GM19397 (cell line): ENCODE measurements at regions not wholly inside any gene's neighbourhood (a gene's known extent, or its start where the extent isn't known, plus 50 kb on each side); places are given as distances from the start of the nearest gene placed in this dataset.
"Not testable (repeated sequence)": the region's sequence is repeated elsewhere in the genome, so short reads cannot be mapped to it uniquely, and the experiment has no call there.

Experiments used
- ATAC-seq: cut with Tn5 transposase; IDR thresholded peaks from one replicate; pipeline ENCODE4 v1.9.1; 2021; ENCODE audit warnings: mild to moderate bottlenecking, moderate library complexity; ENCODE audit not compliant: unreplicated experiment

- no peak for ATAC-seq
Measured at GRCh38 chr18:78873926-78874500, 105.6 kb upstream of the SALL3 start.

GRCh38 chr18:78875016-78875777, 104.4 kb upstream of the SALL3 start:
- ATAC-seq, result no peak

- ATAC-seq, result no peak
Measured at GRCh38 chr18:78875778-78876650, 103.6 kb upstream of the SALL3 start.

DNA sequence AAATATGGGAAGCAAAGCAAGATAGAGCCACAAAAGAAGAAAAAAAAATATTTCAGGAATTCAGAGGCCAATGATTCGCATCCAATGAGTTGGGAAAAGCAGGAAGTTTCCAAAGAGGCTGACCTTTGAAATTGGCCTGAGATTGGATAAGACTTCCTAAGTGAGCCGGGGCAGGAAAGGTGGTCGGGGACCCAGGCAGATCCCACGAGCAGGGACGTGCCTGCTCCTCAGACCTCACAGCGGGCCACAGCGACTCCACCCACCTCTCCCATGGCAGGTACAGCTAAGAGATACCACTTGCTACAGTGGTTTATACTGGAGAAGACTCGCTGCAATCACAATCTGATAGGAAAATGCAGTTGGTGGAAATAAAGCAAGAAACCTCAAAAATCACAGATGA, 102.8 kb upstream of the SALL3 start:
- no peak for ATAC-seq

- ATAC-seq, result no peak
Measured at GRCh38 chr18:78878335-78878734, 101.3 kb upstream of the SALL3 start.

- not testable (repeated sequence) for ATAC-seq
Measured at GRCh38 chr18:78879072-78879883, 100.3 kb upstream of the SALL3 start.

DNA sequence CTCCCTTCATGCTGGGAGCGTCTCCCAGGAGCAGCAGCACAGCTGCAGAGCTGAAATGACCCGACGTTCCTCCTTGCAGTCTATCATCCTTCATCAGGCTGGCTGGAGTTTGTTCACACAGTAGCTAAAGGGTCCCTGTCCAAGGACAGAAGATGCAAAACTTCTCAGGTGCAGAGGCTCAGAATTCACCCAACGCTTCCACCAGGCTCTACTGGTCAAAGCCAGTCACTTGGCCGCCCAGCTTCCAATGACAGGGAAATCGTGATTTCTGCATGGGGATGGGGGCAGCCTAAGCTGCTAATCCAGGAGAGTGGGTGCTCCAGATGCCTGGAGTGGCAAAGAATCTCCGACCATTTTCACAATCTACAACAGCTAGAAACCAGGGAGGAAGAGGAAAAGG, 97.0 kb upstream of the SALL3 start:
- no peak for ATAC-seq

- ATAC-seq, result no peak
Measured at GRCh38 chr18:78883501-78883900, 96.1 kb upstream of the SALL3 start.

- no peak for ATAC-seq
Measured at GRCh38 chr18:78884502-78884901, 95.1 kb upstream of the SALL3 start.

GRCh38 chr18:78889250-78889649, 90.4 kb upstream of the SALL3 start:
- ATAC-seq, result no peak

DNA sequence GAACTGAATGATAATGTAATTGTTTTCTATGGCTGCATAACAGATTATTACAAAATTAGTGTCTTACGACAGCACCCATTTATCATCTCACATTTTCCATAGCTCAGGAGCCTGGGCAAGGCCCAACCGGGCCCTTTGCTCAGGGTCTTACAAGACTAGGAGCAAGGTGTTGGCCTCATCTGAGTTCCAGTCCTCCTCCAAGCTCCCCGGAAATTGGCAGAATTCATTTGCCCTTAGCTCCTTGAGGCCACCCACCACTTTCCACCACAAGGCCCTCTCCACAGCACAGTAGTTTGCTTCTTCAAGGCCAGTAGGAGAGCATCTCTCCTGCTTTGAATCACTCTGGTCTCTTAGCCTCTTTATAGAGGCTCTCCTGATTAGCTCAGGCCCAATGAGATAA, 89.2 kb upstream of the SALL3 start:
- ATAC-seq, result no peak

- ATAC-seq, result no peak
Measured at GRCh38 chr18:78891185-78891762, 88.3 kb upstream of the SALL3 start.

DNA sequence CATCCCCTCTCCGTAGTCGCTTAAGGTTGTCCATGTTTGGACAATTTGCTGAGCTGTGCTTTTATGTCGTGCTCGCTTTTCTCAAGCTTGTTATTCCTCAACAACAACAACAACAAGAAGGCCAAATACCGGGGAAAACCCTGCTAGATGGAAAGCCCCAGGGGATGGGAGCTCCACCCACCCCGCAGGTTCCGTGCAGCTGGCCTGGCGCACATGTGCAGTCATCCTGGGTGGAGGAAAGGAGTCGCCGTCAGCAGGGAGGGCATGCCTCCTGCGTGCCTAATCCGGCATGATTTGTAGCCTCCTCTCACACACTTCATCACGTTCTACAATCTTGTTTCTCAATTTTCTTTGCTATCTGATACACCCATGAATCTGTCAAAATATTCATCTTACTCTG, 87.4 kb upstream of the SALL3 start:
- no peak for ATAC-seq

- ATAC-seq, result no peak
Measured at GRCh38 chr18:78892721-78893120, 86.9 kb upstream of the SALL3 start.

DNA sequence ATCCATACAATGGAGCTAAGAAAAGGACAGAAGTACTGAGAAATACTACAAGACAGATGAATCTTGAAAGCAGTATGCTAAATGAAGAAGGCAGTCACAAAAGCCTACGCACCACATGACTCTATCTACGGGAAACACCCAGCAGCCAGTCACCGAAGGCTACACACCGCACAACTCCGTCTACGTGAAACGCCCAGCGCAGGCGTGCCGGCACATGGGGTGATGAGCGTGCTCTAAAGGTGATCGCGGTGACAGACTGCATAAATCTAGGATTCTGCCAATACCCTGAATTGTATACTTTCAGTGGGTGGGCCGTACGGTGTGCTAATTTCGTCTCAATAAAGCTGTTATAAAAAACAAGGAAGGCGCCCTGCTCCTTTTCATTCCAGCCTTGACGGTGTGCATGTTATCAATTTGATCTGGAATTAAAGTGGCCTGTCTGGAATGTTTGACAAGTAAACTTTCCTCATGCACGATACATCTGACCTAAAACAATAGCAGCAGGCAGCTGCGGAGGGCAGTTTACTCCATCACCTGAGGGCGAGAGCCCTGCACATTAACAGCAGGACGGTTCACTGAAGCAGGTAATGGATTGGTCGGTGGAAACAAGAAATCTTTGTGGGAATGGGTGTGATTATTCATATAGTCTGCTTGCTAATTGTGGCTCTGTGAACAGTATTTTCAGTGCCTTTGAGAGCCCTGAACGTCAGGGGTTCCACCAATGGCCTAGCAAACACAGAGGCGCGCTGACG, 86.2 kb upstream of the SALL3 start:
- ATAC-seq, result no peak

- no peak for ATAC-seq
Measured at GRCh38 chr18:78894033-78894305, 85.6 kb upstream of the SALL3 start.

DNA sequence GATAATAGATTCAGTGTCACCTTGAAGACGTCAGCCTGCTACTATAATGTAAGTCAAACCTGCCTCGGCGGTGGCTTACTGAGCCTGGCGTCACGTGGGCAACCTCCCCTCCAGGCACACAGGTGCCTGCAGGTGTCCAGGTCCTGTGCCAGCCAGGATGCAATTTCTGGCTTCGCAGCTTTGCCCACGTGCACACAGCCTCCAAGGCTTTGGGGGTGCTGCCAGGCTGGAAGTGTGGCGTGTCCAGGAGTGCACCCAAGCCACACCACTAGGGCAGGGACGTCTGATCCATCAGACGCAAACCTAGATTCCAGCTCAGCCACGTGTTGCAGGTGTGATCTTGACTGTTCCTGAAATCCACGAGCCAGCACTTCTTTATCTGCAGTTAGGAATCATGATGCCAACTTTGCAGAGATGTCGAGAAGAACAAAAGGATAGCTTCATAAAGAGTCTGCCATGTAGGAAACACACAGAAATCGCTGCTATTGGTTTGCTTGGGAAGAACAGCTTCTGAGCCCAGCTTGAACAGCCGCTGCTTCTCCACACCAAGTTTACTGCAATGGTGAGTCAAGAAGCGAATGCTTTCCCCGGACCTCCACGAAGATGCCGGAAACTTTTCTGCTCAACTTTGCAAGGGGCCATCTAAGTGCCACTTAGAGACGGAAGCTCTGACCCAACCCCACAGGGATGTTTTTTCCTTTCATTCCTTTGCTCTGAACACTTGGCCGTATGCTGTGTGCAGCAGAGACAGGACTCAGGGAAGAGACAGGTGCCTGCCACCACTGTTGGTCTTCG, 84.2 kb upstream of the SALL3 start:
- no peak for ATAC-seq

GRCh38 chr18:78896111-78896905, 83.3 kb upstream of the SALL3 start:
- ATAC-seq, result no peak

- no peak for ATAC-seq
Measured at GRCh38 chr18:78898066-78898465, 81.6 kb upstream of the SALL3 start.
